IMR-90 (cell line): ENCODE measurements at regions not wholly inside any gene's neighbourhood (a gene's known extent, or its start where the extent isn't known, plus 50 kb on each side); places are given as distances from the start of the nearest gene placed in this dataset.

Experiments used
- ATAC-seq: fragments of 200-7000 bp; cut with Tn5 transposase; 2 replicates; pipeline ENCODE4 v1.9.1; 2020; ENCODE audit warnings: low read depth, mild to moderate bottlenecking, moderate library complexity
- BruUV-seq: library from RNA; stranded (reverse); fragments of 400-500 nt; replicated peaks from 2 replicates; lab custom pipeline; 2021; lab: Mats Ljungman, UMichigan
- CTCF ChIA-PET: fragments of 300-600 bp; formaldehyde crosslinking; extraction: SDS; loops from one replicate; lab custom pipeline; 2021; ENCODE audit warnings: antibody characterized with exemption; lab: Yijun Ruan, JAX
- POLR2A ChIA-PET: fragments of 300-600 bp; sonication (Branson Sonifier 250); formaldehyde crosslinking; loops from one replicate; lab custom pipeline; 2022; ENCODE audit warnings: antibody characterized with exemption; ENCODE audit not compliant: unreplicated experiment; lab: Charles Lee
- DNase-seq: peaks from one replicate; pipeline ENCODE4 v3.0.0; 2013
- H2AFZ ChIP-seq: replicated peaks from 2 replicates; pipeline ENCODE3; 2013; ENCODE audit warnings: low read length, mild to moderate bottlenecking; ENCODE audit not compliant: poor library complexity
- H2AK5ac ChIP-seq: 2 replicates; pipeline ENCODE4 v1.6.1; 2013; ENCODE audit warnings: low read depth, low read length, inconsistent platforms
- H2AK9ac ChIP-seq: replicated peaks from 2 replicates; pipeline ENCODE3; 2013; ENCODE audit warnings: mild to moderate bottlenecking, low read depth, low read length, moderate library complexity; ENCODE audit not compliant: poor library complexity
- H2BK120ac ChIP-seq: 2 replicates; pipeline ENCODE4 v1.6.1; 2013; ENCODE audit warnings: low read depth, low read length, inconsistent platforms
- H2BK15ac ChIP-seq: 3 replicates; pipeline ENCODE4 v1.6.1; 2013; ENCODE audit warnings: low read depth, low read length, inconsistent platforms
- H2BK20ac ChIP-seq: 2 replicates; pipeline ENCODE4 v1.6.1; 2013; ENCODE audit warnings: low read depth, mild to moderate bottlenecking, inconsistent platforms, low read length, moderate library complexity
- H2BK5ac ChIP-seq: 2 replicates; pipeline ENCODE4 v1.6.1; 2013; ENCODE audit warnings: mild to moderate bottlenecking, low read depth, low read length, inconsistent platforms; ENCODE audit not compliant: poor library complexity, severe bottlenecking
- H3K14ac ChIP-seq: replicated peaks from 2 replicates; pipeline ENCODE4 v1.6.1; 2013; ENCODE audit warnings: low read depth, low read length, inconsistent platforms
- H3K18ac ChIP-seq: 2 replicates; pipeline ENCODE4 v1.6.1; 2013; ENCODE audit warnings: low read depth, low read length, control low read depth
- H3K23ac ChIP-seq: 2 replicates; pipeline ENCODE4 v1.6.1; 2013; ENCODE audit warnings: low read depth, low read length, inconsistent platforms
- H3K27ac ChIP-seq: 2 replicates; pipeline ENCODE4 v1.5.1; 2013; ENCODE audit warnings: mild to moderate bottlenecking, control low read depth, low read length; ENCODE audit not compliant: insufficient read depth
- H3K27me3 ChIP-seq: 2 replicates; pipeline ENCODE4 v1.6.1; 2013; ENCODE audit warnings: low read length; ENCODE audit not compliant: control insufficient read depth, insufficient read depth
- H3K36me3 ChIP-seq: 2 replicates; pipeline ENCODE4 v1.6.1; 2013; ENCODE audit warnings: low read length, mixed read lengths; ENCODE audit not compliant: control insufficient read depth, insufficient read depth
- H3K4ac ChIP-seq: 2 replicates; pipeline ENCODE4 v1.6.1; 2013; ENCODE audit warnings: low read depth, low read length, inconsistent platforms
- H3K4me1 ChIP-seq: 2 replicates; pipeline ENCODE4 v1.6.1; 2013; ENCODE audit warnings: low read length, mixed read lengths; ENCODE audit not compliant: control insufficient read depth, insufficient read depth
- H3K4me2 ChIP-seq: 2 replicates; pipeline ENCODE4 v1.6.1; 2013; ENCODE audit warnings: low read depth, mild to moderate bottlenecking, control low read depth, low read length, moderate library complexity
- H3K4me3 ChIP-seq: 2 replicates; pipeline ENCODE4 v1.5.1; 2013; ENCODE audit warnings: low read depth, mild to moderate bottlenecking, control low read depth, low read length, moderate library complexity; ENCODE audit not compliant: insufficient read depth
- H3K56ac ChIP-seq: 2 replicates; pipeline ENCODE4 v1.6.1; 2013; ENCODE audit warnings: low read length, inconsistent platforms; ENCODE audit not compliant: insufficient read depth; ENCODE audit errors: extremely low read depth
- H3K79me1 ChIP-seq, 2 experiments: 2 replicates each; pipeline ENCODE4 v1.6.1; 2013; ENCODE audit warnings: low read length in 2 of 2, inconsistent platforms in 1 of 2, low read depth in 1 of 2
- H3K9ac ChIP-seq: 2 replicates; pipeline ENCODE4 v1.6.1; 2013; ENCODE audit warnings: low read depth, low read length, control low read depth
- H3K9me1 ChIP-seq: 2 replicates; pipeline ENCODE4 v1.6.1; 2013; ENCODE audit warnings: low read length, inconsistent platforms; ENCODE audit not compliant: insufficient read depth
- H3K9me3 ChIP-seq: 2 replicates; pipeline ENCODE4 v1.6.1; 2013; ENCODE audit warnings: low read length; ENCODE audit not compliant: control insufficient read depth, insufficient read depth
- H4K20me1 ChIP-seq: 2 replicates; pipeline ENCODE4 v1.6.1; 2013; ENCODE audit warnings: low read length, inconsistent platforms; ENCODE audit not compliant: insufficient read depth
- H4K5ac ChIP-seq: 2 replicates; pipeline ENCODE4 v1.6.1; 2013; ENCODE audit warnings: mild to moderate bottlenecking, low read depth, low read length, control low read depth
- H4K8ac ChIP-seq, 2 experiments: 2 replicates each; pipeline ENCODE4 v1.6.1; 2013; ENCODE audit warnings: low read depth in 2 of 2, low read length in 2 of 2, control low read depth in 1 of 2, inconsistent platforms in 1 of 2
- H4K91ac ChIP-seq: 2 replicates; pipeline ENCODE4 v1.6.1; 2013; ENCODE audit warnings: low read depth, low read length, inconsistent platforms; ENCODE audit not compliant: insufficient read depth
- FOS ChIP-seq: fragments of 150-350 bp; IDR thresholded peaks from 2 replicates; pipeline ENCODE4 v1.6.1; 2016; ENCODE audit warnings: low read depth, low read length
- USF2 ChIP-seq: fragments of 150-350 bp; IDR thresholded peaks from 2 replicates; pipeline ENCODE4 v1.6.1; 2017; ENCODE audit warnings: mild to moderate bottlenecking, antibody characterized with exemption, low read length, low read depth
- WGBS, 2 experiments: methylation state at CpG; one replicate each; pipeline versions ENCODE4 v1.1.5 to v1.1.7; 2013; ENCODE audit warnings: missing lambda C conversion rate in 2 of 2; ENCODE audit not compliant: insufficient read length in 1 of 2; ENCODE audit errors: extremely low coverage in 2 of 2; 5-methylcytosine and 5-hydroxymethylcytosine counted together
- dilution Hi-C: fragments of 300-500 bp; cut with HindIII; formaldehyde crosslinking; loops from one replicate; pipeline ENCODE4 v1.14.3; 2018; ENCODE audit warnings: low sequenced_read_pairs; ENCODE audit not compliant: unreplicated experiment
- in situ Hi-C: fragments of 300-500 bp; cut with MboI; formaldehyde crosslinking; loops from 3 replicates; pipeline ENCODE4 v1.14.3; 2019; ENCODE audit warnings: low sequenced_read_pairs, inconsistent platforms, mixed read lengths
- intact Hi-C: fragments of 100-400 bp; cut with micrococcal nuclease; formaldehyde crosslinking; loops from 2 replicates; pipeline ENCODE4 v1.10.0; 2022

GRCh38 chr7:4361774-4362173, 320.3 kb upstream of the FOXK1 start:
- Histone ChIP-seq H3K36me3 (no peaks in the 10 kb centered on the region), H3K4ac (no peak overlapping the region), H3K27me3 (no peaks in the 10 kb centered on the region), H2AFZ (no peak overlapping the region), H3K9ac (no peak overlapping the region), H4K5ac (no peak overlapping the region), H3K56ac (no peak overlapping the region), H3K9me3 (peaks cover 20% of the 10 kb centered on the region), H2BK120ac (no peak overlapping the region), H2BK15ac (no peak overlapping the region), H2BK5ac (no peak overlapping the region), H4K8ac (no peak overlapping the region), H3K4me2 (no peak overlapping the region), H3K79me1 (no peaks in the 10 kb centered on the region), H4K20me1 (no peaks in the 10 kb centered on the region), H3K27ac (no peak overlapping the region), H3K18ac (no peak overlapping the region), H3K9me1 (no peaks in the 10 kb centered on the region), H3K4me3 (no peak overlapping the region), H2AK5ac (no peak overlapping the region), H2BK20ac (no peak overlapping the region), H3K23ac (no peak overlapping the region), H2AK9ac (no peak overlapping the region), H4K91ac (no peak overlapping the region), H3K14ac (no peak overlapping the region), H3K4me1 (no peaks in the 10 kb centered on the region)
- no peak for ATAC-seq
- 20% methylated on average over 3 of the region's 5 CpGs; no CpG with 5 or more reads in 1 of the 2 experiments for WGBS, 2 experiments
- no TSS peak for BruUV-seq
- POLR2A ChIA-PET = no interaction called here
- in situ Hi-C loops = no loop called here
- TF ChIP-seq USF2 = no peak
- no peak for TF ChIP-seq FOS
- DNase-seq = no peak
- dilution Hi-C loops = no loop called here
- intact Hi-C loops = no loop called here
- CTCF ChIA-PET = no interaction called here
